ENCODE measurements at regions not wholly inside any gene's neighbourhood (a gene's known extent, or its start where the extent isn't known, plus 50 kb on each side); places are given as distances from the start of the nearest gene placed in this dataset.

- no peak for TF ChIP-seq SIN3A (IDR thresholded peaks at IDR 0.05; ENCODE audit: borderline replicate concordance, insufficient read depth, low read length)
- TF ChIP-seq POLR2AphosphoS5 (IDR thresholded peaks at IDR 0.05; ENCODE audit: low read depth, low read length) = no peak
- peak in 1 of 2 experiments; percentile 47; a peak in 1 of 4 replicates for TF ChIP-seq REST (IDR thresholded peaks at IDR 0.05; ENCODE audit: insufficient read depth in 1 of 2, low read depth in 2 of 2, low read length in 2 of 2)
- TF ChIP-seq TAF1 (IDR thresholded peaks at IDR 0.05; ENCODE audit: borderline replicate concordance, insufficient read depth, low read length) = no peak
- peak; percentile 41 for TF ChIP-seq FOXP2 (optimal IDR thresholded peaks at IDR 0.05; ENCODE audit: borderline replicate concordance, extremely low read depth, extremely low read length, insufficient read depth)
Measured at GRCh38 chr5:54643685-54644106, 126.1 kb downstream of the SNX18 start.

All from PFSK-1 (cell line).